IMR-90 (cell line): ENCODE measurements at regions not wholly inside any gene's neighbourhood (a gene's known extent, or its start where the extent isn't known, plus 50 kb on each side); places are given as distances from the start of the nearest gene placed in this dataset.

Experiments
- ATAC-seq: fragments of 200-7000 bp; cut with Tn5 transposase; 2 replicates; pipeline ENCODE4 v1.9.1; 2020; ENCODE audit warnings: low read depth, mild to moderate bottlenecking, moderate library complexity
- BruUV-seq: library from RNA; stranded (reverse); fragments of 400-500 nt; replicated peaks from 2 replicates; lab custom pipeline; 2021; lab: Mats Ljungman, UMichigan
- CTCF ChIA-PET: fragments of 300-600 bp; formaldehyde crosslinking; extraction: SDS; loops from one replicate; lab custom pipeline; 2021; ENCODE audit warnings: antibody characterized with exemption; lab: Yijun Ruan, JAX
- POLR2A ChIA-PET: fragments of 300-600 bp; sonication (Branson Sonifier 250); formaldehyde crosslinking; loops from one replicate; lab custom pipeline; 2022; ENCODE audit warnings: antibody characterized with exemption; ENCODE audit not compliant: unreplicated experiment; lab: Charles Lee
- DNase-seq: peaks from one replicate; pipeline ENCODE4 v3.0.0; 2013
- H2AFZ ChIP-seq: replicated peaks from 2 replicates; pipeline ENCODE3; 2013; ENCODE audit warnings: low read length, mild to moderate bottlenecking; ENCODE audit not compliant: poor library complexity
- H2AK5ac ChIP-seq: 2 replicates; pipeline ENCODE4 v1.6.1; 2013; ENCODE audit warnings: low read depth, low read length, inconsistent platforms
- H2AK9ac ChIP-seq: replicated peaks from 2 replicates; pipeline ENCODE3; 2013; ENCODE audit warnings: mild to moderate bottlenecking, low read depth, low read length, moderate library complexity; ENCODE audit not compliant: poor library complexity
- H2BK120ac ChIP-seq: 2 replicates; pipeline ENCODE4 v1.6.1; 2013; ENCODE audit warnings: low read depth, low read length, inconsistent platforms
- H2BK15ac ChIP-seq: 3 replicates; pipeline ENCODE4 v1.6.1; 2013; ENCODE audit warnings: low read depth, low read length, inconsistent platforms
- H2BK20ac ChIP-seq: 2 replicates; pipeline ENCODE4 v1.6.1; 2013; ENCODE audit warnings: low read depth, mild to moderate bottlenecking, inconsistent platforms, low read length, moderate library complexity
- H2BK5ac ChIP-seq: 2 replicates; pipeline ENCODE4 v1.6.1; 2013; ENCODE audit warnings: mild to moderate bottlenecking, low read depth, low read length, inconsistent platforms; ENCODE audit not compliant: poor library complexity, severe bottlenecking
- H3K14ac ChIP-seq: replicated peaks from 2 replicates; pipeline ENCODE4 v1.6.1; 2013; ENCODE audit warnings: low read depth, low read length, inconsistent platforms
- H3K18ac ChIP-seq: 2 replicates; pipeline ENCODE4 v1.6.1; 2013; ENCODE audit warnings: low read depth, low read length, control low read depth
- H3K23ac ChIP-seq: 2 replicates; pipeline ENCODE4 v1.6.1; 2013; ENCODE audit warnings: low read depth, low read length, inconsistent platforms
- H3K27ac ChIP-seq: 2 replicates; pipeline ENCODE4 v1.5.1; 2013; ENCODE audit warnings: mild to moderate bottlenecking, control low read depth, low read length; ENCODE audit not compliant: insufficient read depth
- H3K27me3 ChIP-seq: 2 replicates; pipeline ENCODE4 v1.6.1; 2013; ENCODE audit warnings: low read length; ENCODE audit not compliant: control insufficient read depth, insufficient read depth
- H3K36me3 ChIP-seq: 2 replicates; pipeline ENCODE4 v1.6.1; 2013; ENCODE audit warnings: low read length, mixed read lengths; ENCODE audit not compliant: control insufficient read depth, insufficient read depth
- H3K4ac ChIP-seq: 2 replicates; pipeline ENCODE4 v1.6.1; 2013; ENCODE audit warnings: low read depth, low read length, inconsistent platforms
- H3K4me1 ChIP-seq: 2 replicates; pipeline ENCODE4 v1.6.1; 2013; ENCODE audit warnings: low read length, mixed read lengths; ENCODE audit not compliant: control insufficient read depth, insufficient read depth
- H3K4me2 ChIP-seq: 2 replicates; pipeline ENCODE4 v1.6.1; 2013; ENCODE audit warnings: low read depth, mild to moderate bottlenecking, control low read depth, low read length, moderate library complexity
- H3K4me3 ChIP-seq: 2 replicates; pipeline ENCODE4 v1.5.1; 2013; ENCODE audit warnings: low read depth, mild to moderate bottlenecking, control low read depth, low read length, moderate library complexity; ENCODE audit not compliant: insufficient read depth
- H3K56ac ChIP-seq: 2 replicates; pipeline ENCODE4 v1.6.1; 2013; ENCODE audit warnings: low read length, inconsistent platforms; ENCODE audit not compliant: insufficient read depth; ENCODE audit errors: extremely low read depth
- H3K79me1 ChIP-seq, 2 experiments: 2 replicates each; pipeline ENCODE4 v1.6.1; 2013; ENCODE audit warnings: low read length in 2 of 2, inconsistent platforms in 1 of 2, low read depth in 1 of 2
- H3K9ac ChIP-seq: 2 replicates; pipeline ENCODE4 v1.6.1; 2013; ENCODE audit warnings: low read depth, low read length, control low read depth
- H3K9me1 ChIP-seq: 2 replicates; pipeline ENCODE4 v1.6.1; 2013; ENCODE audit warnings: low read length, inconsistent platforms; ENCODE audit not compliant: insufficient read depth
- H3K9me3 ChIP-seq: 2 replicates; pipeline ENCODE4 v1.6.1; 2013; ENCODE audit warnings: low read length; ENCODE audit not compliant: control insufficient read depth, insufficient read depth
- H4K20me1 ChIP-seq: 2 replicates; pipeline ENCODE4 v1.6.1; 2013; ENCODE audit warnings: low read length, inconsistent platforms; ENCODE audit not compliant: insufficient read depth
- H4K5ac ChIP-seq: 2 replicates; pipeline ENCODE4 v1.6.1; 2013; ENCODE audit warnings: mild to moderate bottlenecking, low read depth, low read length, control low read depth
- H4K8ac ChIP-seq, 2 experiments: 2 replicates each; pipeline ENCODE4 v1.6.1; 2013; ENCODE audit warnings: low read depth in 2 of 2, low read length in 2 of 2, control low read depth in 1 of 2, inconsistent platforms in 1 of 2
- H4K91ac ChIP-seq: 2 replicates; pipeline ENCODE4 v1.6.1; 2013; ENCODE audit warnings: low read depth, low read length, inconsistent platforms; ENCODE audit not compliant: insufficient read depth
- BHLHE40 ChIP-seq: fragments of 150-350 bp; IDR thresholded peaks from 2 replicates; pipeline ENCODE4 v1.6.1; 2016; ENCODE audit warnings: mild to moderate bottlenecking, low read depth, low read length
- MAZ ChIP-seq: IDR thresholded peaks from 2 replicates; pipeline ENCODE4 v1.6.1; 2012; ENCODE audit warnings: low read depth, mild to moderate bottlenecking, low read length, improper control_type of control experiment, moderate library complexity, borderline replicate concordance
- NFE2L2 ChIP-seq: fragments of 150-350 bp; IDR thresholded peaks from 2 replicates; pipeline ENCODE4 v1.6.1; 2016; ENCODE audit warnings: low read depth, mild to moderate bottlenecking, low read length
- RAD21 ChIP-seq: IDR thresholded peaks from 2 replicates; pipeline ENCODE4 v1.6.1; 2012; ENCODE audit warnings: low read length, improper control_type of control experiment
- WGBS, 2 experiments: methylation state at CpG; one replicate each; pipeline versions ENCODE4 v1.1.5 to v1.1.7; 2013; ENCODE audit warnings: missing lambda C conversion rate in 2 of 2; ENCODE audit not compliant: insufficient read length in 1 of 2; ENCODE audit errors: extremely low coverage in 2 of 2; 5-methylcytosine and 5-hydroxymethylcytosine counted together
- dilution Hi-C: fragments of 300-500 bp; cut with HindIII; formaldehyde crosslinking; loops from one replicate; pipeline ENCODE4 v1.14.3; 2018; ENCODE audit warnings: low sequenced_read_pairs; ENCODE audit not compliant: unreplicated experiment
- in situ Hi-C: fragments of 300-500 bp; cut with MboI; formaldehyde crosslinking; loops from 3 replicates; pipeline ENCODE4 v1.14.3; 2019; ENCODE audit warnings: low sequenced_read_pairs, inconsistent platforms, mixed read lengths
- intact Hi-C: fragments of 100-400 bp; cut with micrococcal nuclease; formaldehyde crosslinking; loops from 2 replicates; pipeline ENCODE4 v1.10.0; 2022

DNA sequence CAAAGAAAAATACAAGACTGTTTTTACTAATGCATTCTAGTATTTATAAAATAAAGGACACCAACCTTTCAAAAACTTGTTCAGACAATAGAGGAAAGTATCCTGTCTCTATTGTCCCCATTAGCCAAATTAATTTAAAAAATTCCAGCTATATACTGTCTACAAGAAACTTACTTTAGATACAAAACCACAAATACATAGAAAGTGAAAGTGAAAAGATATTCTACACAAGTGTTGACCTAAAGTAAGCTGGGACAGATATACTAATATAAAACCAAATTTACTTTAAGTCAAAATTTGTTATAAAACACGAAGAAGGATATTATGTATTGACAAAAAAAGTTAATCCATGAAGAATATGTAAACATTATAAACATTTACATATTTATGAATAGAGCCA is 893.3 kb upstream of the TMEFF2 start:
- Histone ChIP-seq H3K4me3 (no peak overlapping the region), H2BK20ac (no peak overlapping the region), H3K27me3 (no peaks in the 10 kb centered on the region), H3K79me1 (no peaks in the 10 kb centered on the region), H2BK120ac (no peak overlapping the region), H3K56ac (no peak overlapping the region), H2BK5ac (no peak overlapping the region), H4K8ac (no peak overlapping the region), H3K23ac (no peak overlapping the region), H2BK15ac (no peak overlapping the region), H3K18ac (no peak overlapping the region), H3K9me1 (no peaks in the 10 kb centered on the region), H4K20me1 (no peaks in the 10 kb centered on the region), H2AK9ac (no peak overlapping the region), H3K4me1 (no peaks in the 10 kb centered on the region), H3K4ac (no peak overlapping the region), H3K4me2 (no peak overlapping the region), H4K91ac (no peak overlapping the region), H3K14ac (no peak overlapping the region), H3K9me3 (no peaks in the 10 kb centered on the region; the same call in 1 of the 2 replicates), H2AFZ (no peak overlapping the region), H4K5ac (no peak overlapping the region), H3K27ac (no peak overlapping the region), H3K36me3 (no peaks in the 10 kb centered on the region), H3K9ac (no peak overlapping the region), H2AK5ac (no peak overlapping the region)
- in situ Hi-C loops = no loop called here
- no CpG with 5 or more reads among the region's 1 CpG for WGBS, 2 experiments
- intact Hi-C loops = no loop called here
- CTCF ChIA-PET = no interaction called here
- POLR2A ChIA-PET = no interaction called here
- ATAC-seq (no peak), DNase-seq (no peak)
- dilution Hi-C loops = no loop called here
- no TSS peak for BruUV-seq
- TF ChIP-seq MAZ (no peak), BHLHE40 (no peak), RAD21 (no peak), NFE2L2 (no peak)
